Activated T-helper 9 cell treated with anti-CD3 and anti-CD28 coated beads, Interleukin-2, amount 50 U/mL, for 16 hours (primary cell): ENCODE measurements at regions not wholly inside any gene's neighbourhood (a gene's known extent, or its start where the extent isn't known, plus 50 kb on each side); places are given as distances from the start of the nearest gene placed in this dataset.

Experiments
- DNase-seq: peaks from one replicate; pipeline ENCODE4 v3.0.0-alpha.2; 2020; ENCODE audit warnings: low read depth

DNA sequence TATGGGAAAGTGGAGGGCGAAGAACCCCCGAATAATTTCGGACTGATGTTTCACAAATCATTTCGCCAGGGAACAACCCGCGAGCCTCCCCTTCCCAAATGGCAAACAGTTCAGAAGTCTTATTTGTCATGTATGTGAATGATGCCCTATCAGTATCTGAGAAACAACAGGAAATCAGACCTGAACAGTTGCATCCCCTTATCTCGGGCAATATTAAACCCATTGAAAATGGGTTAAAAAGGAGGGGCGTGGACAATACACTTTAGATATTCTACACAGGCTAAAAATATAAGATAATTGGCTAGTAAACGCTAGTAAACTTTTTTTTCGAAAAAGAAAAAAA, 1003.3 kb upstream of the NR2F2 start:
- DNase-seq, result no peak

DNA sequence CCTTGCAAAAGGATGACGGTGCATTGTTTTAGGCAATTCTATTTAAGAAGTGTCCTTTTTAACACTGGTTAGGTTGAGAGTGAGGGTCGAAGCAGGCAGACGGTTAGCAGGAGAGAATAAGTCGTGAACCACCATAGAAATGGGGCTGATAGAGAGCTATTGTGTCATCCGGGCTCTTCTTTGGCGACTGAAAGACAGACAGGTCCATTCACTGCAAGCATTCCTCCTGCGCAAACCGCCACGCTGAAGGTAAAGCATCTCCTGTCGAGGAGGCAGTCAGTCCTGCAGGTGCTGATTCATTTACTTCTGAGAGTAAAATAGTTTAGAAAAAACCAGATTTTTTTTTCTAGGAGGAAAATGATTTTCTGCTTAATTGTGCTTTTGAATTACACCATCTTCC, 1002.8 kb upstream of the NR2F2 start:
- no peak for DNase-seq

DNA sequence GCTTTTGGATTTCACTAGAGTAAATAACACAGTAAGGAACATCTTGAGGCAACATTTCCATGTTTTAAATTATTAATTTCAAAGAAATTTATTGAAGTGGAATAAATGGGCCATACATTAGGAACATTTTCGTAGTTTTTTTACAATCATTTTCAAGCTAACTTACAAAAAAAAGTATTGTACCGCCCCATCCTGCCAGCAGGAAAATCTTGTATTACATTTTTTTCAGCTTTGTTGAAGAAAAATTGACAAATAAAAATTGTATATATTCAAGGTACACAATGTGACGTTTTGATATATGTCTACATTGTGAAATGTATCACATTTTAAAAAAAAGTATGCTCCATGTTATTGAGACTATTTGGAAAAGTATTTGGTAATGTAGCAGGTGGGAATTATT, 1001.9 kb upstream of the NR2F2 start:
- no peak for DNase-seq

DNA sequence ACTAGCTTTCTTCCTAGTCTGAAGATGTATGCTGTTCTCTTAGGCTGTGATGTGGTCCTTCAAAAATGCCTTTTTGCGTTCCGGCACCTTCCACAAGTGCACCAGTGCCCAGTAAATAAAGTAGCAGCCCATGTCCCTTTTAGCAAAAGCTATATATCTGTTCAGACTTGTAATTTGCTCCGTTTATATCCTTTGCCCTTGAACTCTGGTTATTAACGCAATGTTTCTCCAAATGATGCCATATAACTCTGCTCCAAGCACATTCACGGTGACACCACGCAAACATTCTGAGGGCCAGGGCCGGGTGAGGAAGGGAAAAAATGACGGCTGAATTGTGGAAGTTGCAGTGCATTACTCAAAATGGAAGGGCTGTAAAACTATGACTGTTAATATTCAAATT, 1001.1 kb upstream of the NR2F2 start:
- no peak for DNase-seq

DNA sequence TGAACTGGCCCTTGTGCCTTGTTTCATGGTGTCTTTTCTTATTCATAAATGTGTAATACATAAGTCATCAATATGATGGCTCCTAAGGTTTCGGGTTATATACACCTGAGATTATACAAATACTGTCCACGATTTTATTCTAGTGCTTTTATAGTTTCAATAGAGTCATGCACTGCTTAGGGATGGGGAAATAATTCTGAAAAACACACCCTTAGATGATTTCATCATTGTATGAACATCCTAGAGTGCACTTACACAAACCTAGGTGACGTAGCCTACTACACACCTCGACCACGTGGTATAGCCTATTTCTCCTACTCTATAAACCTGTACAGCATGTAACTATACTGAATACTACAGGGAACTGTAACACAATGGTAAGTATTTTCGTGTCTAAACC, 988.8 kb upstream of the NR2F2 start:
- DNase-seq, result no peak

DNA sequence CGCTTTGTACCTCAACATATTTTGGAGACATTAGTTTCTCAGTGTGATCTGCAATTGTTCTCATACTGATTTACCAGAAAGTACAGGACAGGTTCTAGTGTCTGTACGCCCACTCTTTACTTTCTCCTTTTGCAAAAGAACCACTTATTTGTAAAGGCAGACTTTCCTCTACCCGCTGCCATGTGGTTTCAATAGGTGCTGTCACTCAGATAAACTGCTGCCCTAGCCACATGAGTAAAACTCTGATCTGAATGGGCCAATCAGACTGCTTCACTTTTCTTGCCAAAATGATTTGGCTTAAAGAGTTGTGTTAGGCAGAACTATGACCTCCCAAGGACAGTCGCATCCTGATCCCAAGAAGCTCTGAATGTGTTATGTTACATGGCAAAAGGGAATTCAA, 984.6 kb upstream of the NR2F2 start:
- DNase-seq, result no peak

DNA sequence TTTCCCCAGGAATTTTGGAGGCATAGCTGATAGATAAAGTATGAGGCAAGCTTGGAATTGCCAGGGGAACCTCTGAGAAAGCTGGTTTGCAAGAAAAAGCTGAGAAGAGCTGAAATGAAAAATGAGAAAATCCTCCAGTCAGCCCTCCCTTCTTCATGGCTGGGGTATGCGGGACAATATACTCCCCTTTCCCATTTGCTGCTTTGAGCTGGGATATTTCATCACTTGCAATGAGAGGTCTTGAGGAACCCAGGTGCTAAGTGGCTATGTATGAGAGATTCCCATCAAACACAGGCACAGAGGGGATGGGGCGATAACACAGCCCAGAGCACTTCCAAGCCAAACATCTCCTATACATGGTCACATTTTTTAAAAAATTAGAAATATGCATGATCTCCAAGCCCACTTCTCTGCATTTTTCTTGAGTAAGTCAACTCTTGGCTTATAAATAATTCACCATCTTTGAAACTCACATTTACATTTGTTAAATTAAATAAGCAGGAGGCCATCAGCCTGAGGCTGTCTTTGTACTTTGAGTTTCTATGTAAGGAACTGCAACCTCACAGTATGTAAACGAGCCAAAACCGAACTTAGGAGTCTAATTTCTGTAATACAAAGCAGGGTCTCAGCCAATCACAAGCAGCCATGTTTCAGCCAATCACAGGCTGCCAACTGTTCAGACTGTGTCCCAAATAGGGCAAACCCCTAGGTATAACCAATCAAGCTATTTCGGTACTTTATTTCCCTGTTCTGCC, 983.6 kb upstream of the NR2F2 start:
- no peak for DNase-seq

DNA sequence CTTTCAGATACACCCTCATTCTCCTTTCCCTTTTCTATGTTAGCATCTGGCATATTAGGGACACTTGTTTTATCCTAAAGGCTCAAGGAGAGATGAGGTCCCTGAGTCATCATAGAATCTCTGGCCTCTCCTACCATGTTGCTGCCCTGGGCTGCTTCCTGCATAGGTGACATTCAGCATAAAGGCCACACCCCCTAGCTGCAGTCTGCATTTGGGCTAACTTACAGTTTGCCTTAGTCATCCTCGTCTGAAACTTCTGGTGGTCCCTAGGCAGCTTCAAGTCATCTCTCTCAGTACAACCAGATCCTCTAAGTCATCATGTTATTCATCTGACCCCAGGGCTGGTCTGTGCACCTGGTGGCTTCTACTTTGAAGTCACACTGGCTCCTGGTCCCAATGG, 982.7 kb upstream of the NR2F2 start:
- DNase-seq, result no peak

DNA sequence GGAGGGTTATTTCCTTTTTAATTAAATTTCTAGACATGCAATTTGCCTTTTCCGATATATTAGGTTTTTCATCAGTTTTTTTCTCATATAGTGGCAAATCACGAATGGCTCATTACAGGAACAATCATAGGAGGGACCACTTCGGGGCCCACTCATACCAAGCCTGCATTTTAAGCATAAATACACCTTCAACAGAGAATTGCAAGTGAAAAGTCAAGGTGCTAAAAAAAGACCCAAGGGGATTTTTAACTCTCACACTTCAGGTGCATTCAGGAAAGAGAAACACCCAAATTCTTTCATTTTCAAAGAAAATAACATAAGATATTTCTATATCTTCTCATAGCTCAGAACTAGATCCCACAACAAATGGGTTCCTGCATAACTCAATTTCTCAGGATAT, 979.6 kb upstream of the NR2F2 start:
- no peak for DNase-seq

DNA sequence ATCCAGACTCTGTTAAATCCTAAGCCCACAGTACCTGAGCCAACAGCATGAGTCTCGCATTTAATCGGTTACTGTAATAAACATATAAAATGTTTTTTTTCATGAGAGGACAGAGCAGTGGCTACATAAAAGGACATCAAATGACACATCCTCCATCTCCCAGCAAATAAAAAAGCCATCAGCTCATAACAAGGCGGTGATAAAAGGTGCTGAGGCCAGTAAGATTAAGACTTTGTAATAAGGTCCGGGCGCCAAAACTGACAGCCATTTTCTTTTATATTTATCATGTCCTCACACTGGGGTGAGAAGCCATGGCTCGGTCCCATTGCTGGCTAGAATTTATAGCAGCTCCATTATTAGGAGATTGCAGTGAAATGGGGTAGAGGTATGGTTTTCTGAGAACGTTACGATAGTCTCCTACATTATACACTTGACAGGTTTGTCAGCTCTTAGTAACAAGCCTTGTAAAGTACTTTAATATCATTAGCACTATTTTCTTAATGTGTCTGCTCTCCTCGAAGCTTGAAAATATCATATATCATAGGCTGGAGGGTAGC, 977.8 kb upstream of the NR2F2 start:
- DNase-seq, result no peak

DNA sequence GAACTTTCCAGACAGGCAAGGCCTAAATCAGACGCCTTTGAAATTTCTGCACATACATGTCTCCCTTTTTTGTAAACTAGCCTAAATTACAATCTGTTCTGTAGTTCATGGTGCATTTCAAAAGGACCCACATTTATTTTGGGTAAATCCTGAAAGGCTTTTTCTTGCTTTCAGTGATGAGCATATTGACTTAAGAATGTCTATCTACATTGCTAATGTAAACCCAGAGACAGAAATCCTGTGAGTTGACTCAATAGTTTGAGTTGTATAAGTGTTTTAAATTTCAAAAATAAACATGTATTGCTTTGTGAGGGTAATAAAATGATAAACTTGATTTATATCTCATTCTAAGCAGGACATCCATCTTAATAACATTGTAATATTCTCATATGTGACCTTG, 977.0 kb upstream of the NR2F2 start:
- DNase-seq, result no peak

DNA sequence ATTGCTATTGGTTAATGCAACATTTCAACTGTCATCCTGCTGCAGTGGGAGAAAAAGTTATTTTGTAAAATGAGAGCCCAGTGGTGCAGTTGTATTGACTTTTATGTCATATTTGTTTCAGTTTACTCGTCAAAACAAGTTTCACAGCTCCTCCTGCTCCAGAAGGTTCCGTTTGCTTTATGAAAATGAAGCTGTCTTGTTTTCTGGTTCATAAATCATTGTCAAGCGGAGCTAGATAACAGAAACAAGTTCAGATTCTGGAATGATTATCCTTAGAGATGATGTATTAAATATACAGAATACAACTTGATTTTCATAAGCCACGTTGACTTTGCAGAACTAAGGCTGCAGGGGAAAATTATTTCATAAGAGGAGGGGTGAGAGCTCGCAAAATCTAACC, 970.5 kb upstream of the NR2F2 start:
- no peak for DNase-seq

DNA sequence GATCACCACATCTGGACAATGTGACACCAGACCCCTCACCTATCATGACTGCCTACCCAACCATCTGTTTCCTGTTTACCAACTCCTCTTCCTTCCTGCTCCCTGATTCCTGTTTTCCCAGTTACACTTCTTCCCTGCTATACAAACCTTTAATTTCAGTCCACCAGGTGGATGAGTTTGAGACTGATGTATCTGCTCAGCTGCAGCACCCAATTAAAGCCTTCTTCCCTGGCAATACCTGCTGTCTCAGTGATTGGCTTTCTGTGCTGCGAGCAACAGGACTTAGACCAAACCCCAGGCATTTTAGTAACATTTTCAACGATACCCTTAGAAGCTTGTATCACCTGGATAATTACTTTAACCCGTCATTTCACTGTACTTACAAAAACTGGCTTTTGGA, 968.2 kb upstream of the NR2F2 start:
- DNase-seq, result no peak

DNA sequence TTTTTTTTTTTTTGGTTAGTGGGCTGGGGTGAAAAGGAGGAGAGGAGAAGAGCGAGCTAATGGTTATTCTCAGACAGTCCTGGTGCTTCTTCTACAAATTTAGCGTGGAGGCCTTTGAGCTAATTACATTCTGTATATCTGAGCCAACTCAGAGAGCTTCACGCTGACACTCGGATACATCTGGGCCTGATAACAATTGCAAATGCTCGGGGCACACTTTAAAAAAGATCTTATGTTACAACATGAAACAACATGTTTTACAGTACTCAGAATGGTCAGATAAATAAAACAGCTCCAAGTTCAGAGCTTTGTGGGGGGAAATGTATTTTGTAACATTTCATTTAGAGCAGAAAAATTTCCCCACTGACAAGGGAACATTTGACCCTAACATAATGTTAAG, 966.9 kb upstream of the NR2F2 start:
- no peak for DNase-seq

DNA sequence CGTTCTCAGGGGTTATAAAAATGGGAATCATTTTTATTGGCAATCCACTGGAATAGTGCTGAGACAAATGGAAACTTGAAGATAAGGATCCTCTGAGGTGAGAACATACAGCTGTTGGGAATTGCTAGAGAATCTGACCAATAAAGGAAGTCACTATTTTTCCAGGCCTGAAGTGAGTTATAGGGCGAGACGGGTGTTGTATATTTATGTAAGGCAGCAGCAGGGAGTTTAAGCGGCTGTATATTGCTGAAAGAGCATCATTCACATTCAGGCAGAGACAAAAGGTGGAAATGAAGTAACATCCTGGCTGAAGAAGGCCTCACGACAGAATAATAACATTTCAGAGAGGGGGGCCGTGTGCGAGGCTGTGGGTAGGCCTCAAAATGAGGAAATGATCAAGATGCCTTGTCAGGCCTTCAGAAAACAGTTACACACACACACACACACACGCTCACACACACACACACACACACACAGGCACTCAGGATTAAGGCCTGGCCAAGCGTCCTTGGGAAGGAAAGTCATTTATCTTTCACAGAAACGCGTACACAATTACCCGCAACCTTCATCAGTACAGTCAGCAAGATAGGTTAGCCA, 964.9 kb upstream of the NR2F2 start:
- DNase-seq, result no peak

DNA sequence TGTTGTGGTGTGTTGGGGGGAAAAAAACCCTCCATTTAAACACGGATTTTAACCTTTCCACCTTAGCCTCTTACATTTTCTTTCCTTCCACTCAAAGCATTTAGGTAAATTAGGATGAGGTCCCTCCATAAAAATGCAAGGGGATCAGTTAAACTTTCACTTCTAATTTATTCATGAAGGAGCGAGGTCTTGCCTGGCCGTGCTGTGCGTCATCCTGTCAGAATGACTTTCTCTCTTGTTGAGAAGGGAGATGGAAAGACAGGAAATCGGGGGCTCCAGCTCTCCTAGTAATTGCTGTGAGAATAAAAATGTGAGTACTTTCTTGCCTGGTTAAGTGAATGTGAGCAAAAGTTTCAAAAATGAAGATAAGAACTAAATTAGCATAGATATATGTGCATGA, 962.3 kb upstream of the NR2F2 start:
- DNase-seq, result no peak

DNA sequence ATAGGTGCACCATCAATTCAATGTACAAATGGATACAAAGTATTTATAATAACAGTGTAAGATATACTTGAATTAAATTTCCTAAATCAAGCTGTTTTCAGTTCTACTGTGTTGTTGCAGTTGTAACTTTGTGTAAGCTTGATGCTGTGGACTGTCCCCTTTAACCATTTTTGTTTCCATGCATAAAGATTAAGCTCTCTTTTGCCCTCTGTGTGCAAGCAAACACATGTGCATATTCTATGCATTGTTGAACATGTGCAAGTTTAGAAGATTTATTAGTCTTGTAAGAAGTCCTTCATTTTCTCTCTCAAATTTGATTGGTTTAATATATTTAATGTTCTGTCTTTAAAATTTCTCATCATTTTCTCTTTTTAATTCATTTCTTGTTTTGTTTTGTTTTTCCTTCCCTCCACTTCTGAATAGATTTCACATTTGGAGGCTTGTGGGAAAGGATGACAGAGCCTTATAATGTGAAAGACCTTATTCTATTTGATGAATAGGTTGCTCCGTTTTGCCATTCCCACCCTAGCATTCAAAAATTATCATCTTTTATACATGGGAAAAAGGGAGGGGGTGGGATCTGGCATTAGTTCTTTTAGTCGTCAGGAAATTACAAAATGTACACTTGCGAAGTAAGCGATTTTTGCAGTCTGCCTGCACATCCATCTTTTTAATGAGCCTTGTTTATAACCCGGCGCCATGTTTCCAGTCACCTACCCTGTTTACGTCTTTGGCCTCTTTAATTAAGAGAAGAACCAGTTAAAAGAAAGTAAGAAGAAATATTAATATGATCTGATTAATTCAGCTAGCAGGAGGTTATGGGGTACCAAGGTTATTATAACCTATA, 961.5 kb upstream of the NR2F2 start:
- no peak for DNase-seq

DNA sequence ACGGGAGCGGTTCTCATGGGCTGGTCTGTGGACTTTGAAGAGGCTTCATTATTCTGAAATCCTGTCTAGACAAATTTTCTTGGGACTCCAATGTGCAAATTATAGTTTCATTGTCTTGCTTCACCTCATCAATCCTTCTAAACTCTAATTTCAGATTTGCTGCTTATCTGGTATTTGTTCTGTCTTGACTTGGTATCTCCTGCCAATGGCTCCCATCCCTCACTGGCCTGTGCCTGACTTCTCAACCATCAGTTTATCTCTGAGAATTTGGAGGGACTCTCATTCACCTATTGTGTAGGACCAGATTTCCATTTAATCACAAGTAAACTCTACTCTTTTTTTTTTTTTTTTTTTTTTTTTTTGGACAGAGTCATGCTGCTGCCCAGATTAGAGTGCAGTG, 960.2 kb upstream of the NR2F2 start:
- DNase-seq, result no peak

DNA sequence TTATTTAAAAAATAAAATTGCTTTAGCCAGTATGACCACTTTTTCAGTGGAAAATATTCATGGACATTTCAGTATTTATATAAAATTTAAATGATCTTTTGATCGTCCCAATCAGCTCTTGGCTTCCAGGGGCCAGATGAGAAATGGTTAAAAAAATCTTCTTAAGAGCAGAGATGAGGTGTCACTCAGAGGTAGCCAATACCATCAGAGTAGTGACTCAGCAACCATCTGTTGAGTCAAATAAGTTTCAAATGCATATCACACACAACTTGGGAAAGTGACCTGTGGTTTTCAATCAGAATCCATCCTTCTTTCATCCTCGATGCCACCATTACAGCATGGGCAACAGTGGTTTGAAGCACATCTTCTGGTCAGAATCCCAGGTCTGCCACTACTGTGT, 958.8 kb upstream of the NR2F2 start:
- DNase-seq, result no peak

DNA sequence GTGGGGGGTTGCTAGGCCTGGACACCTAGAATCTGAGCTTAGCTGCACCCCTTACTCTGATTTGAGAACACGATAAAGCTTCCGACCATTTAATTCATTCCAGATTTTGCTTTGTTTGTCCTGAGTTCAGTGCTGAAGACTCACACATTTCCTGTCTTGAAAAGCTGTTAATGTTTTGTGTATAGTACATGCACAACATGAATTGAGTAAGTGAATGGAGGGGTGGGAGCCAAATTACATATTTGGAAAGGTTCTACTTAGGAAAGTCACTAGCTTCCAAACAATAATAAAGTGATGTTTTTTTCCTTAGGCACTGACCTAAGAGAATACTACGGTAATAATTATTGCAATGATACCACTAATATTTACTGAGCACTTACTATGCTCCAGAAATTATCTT, 955.2 kb upstream of the NR2F2 start:
- no peak for DNase-seq

DNA sequence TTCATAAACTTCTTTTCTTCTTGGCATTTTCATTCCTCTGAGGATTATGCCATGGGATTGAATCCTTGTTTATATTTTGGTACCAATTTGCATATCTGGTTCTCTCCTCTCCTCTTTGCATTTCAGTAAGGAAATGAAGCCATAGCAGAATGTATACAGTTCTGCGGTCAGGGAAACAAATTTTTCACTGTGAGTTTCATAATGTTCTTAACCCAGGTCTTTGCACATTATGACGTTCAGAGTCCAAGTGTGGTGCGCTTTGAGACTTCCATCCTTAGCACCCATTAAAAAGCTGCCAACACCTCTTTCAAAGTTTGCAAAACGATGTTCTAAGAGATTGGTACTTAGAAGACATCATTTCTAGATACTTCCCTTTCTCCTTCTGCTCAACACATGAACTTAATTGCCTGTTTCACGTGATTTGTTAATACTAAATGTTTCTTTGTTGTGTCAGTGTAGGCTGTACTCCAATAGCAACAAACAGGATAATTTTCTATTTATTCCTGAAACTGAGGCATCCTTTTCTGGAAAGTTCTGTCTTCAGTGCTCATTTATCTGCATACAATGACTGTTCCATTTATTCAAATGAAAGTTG, 953.1 kb upstream of the NR2F2 start:
- DNase-seq, result no peak

DNA sequence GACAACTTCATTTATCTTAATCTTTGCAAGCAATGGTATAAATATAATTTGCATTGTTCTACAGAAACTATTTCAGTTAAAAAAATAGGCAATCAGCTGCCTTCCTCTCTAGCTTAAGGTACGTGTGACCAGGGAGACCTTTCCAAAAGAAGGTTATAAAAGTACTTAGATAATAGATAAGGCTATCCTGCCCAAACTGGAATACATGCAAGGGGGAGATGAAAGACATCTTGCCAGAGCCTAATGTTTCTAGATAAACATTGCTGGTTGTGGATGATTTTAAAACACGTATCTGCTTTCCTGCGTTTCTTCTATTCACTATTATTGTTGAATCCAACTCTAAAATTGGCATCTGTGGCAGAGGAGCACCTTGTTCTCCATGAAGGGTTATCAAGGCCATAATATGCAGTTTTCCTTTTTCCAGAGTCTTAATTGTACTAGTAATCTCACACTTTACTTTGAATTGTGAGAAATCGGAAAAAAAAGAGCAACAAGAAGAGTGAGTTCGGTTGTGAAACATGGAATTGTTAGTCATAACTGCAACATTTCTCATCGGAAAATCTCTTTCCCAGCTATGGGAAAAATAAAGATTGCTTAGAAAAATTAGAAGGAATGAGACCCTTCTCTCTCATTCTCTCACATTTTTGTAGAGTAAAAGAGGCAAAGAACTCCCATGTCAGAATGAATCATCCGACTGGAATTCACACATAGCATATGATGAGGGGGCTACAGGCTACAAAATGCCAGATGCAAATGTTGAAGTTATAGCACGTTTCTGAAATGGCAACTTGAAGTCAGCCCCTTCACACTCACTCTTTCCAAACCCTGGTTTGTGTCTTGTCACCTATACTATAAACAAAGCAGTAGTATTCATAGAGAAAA, 936.1 kb upstream of the NR2F2 start:
- no peak for DNase-seq
